Right lobe of liver (tissue), 6 donors: ENCODE measurements at regions not wholly inside any gene's neighbourhood (a gene's known extent, or its start where the extent isn't known, plus 50 kb on each side); places are given as distances from the start of the nearest gene placed in this dataset.
A peak's percentile ranks its signal among the peaks of the same experiment; 100 is the strongest.

ENCODE experiments used
- ATAC-seq, 4 donors: fragments of 200-7000 bp; cut with Tn5 transposase; one replicate each; pipeline ENCODE4 v1.9.1; 2020; ENCODE audit warnings: mild to moderate bottlenecking in 4 of 4, moderate library complexity in 4 of 4
- DNase-seq, 3 donors: peaks; one replicate each; pipeline ENCODE4 v3.0.0-alpha.2; 2020
- H3K27ac ChIP-seq, 3 donors: fragments of 200-600 bp; one replicate each; pipeline ENCODE4 v1.8.0; 2022
- H3K27me3 ChIP-seq, 2 donors: fragments of 200-600 bp; one replicate each; pipeline ENCODE4 v1.8.0; 2022
- H3K36me3 ChIP-seq, 4 donors: fragments of 200-600 bp; sonication (generic) in 1 of 4; one replicate each; pipeline versions ENCODE4 v1.5.1 to v1.8.0; 2017 to 2022; ENCODE audit warnings: control low read depth in 1 of 4
- H3K4me1 ChIP-seq, 4 donors: fragments of 200-600 bp; sonication (generic) in 1 of 4; one replicate each; pipeline versions ENCODE4 v1.5.1 to v1.8.0; 2017 to 2022; ENCODE audit warnings: control low read depth in 1 of 4
- H3K4me3 ChIP-seq, 3 donors: fragments of 200-600 bp; one replicate each; pipeline ENCODE4 v1.8.0; 2022
- H3K9me3 ChIP-seq, 4 donors: fragments of 200-600 bp; sonication (generic) in 1 of 4; one replicate each; pipeline versions ENCODE4 v1.5.1 to v1.8.0; 2017 to 2022; ENCODE audit warnings: control low read depth in 1 of 4
- CTCF ChIP-seq, 4 donors: fragments of 200-600 bp in 3 of 4; fragments of 450-650 bp in 1 of 4; IDR thresholded peaks; one replicate each; pipeline versions ENCODE4 v1.5.1 to v1.8.0; 2016 to 2022; ENCODE audit warnings: antibody characterized with exemption in 4 of 4, mild to moderate bottlenecking in 2 of 4
- POLR2A ChIP-seq: fragments of 450-650 bp; IDR thresholded peaks from one replicate; pipeline ENCODE4 v1.6.1; 2017; ENCODE audit warnings: antibody characterized with exemption, mild to moderate bottlenecking
- WGBS: methylation state at CpG from one replicate; pipeline ENCODE4 v1.1.6; 2018; ENCODE audit warnings: low coverage, low lambda C conversion rate; ENCODE audit not compliant: insufficient coverage; ENCODE audit errors: missing lambda C conversion rate; 5-methylcytosine and 5-hydroxymethylcytosine counted together
- intact Hi-C, 2 donors: fragments of 100-400 bp; cut with DNase I; formaldehyde crosslinking; loops; one replicate each; pipeline versions ENCODE4 v1.11.2 to v1.14.1; 2022
- donor health status: DM: no; HTN: yes; CAD: no.
- donor health status: DM: no; HTN: no; CAD: no.
- donor health status: DM: no; HTN: no; CAD: no.
- donor health status: DM: no; HTN: yes; CAD: no.
- donor health status: DM: no; HTN: yes; CAD: no.

GRCh38 chr17:77374170-77374936 lies 233.6 kb downstream of the SEC14L1 start:
- ATAC-seq, result peak; percentile 49 to 75 (median 62)

GRCh38 chr17:77375108-77375916 lies 234.5 kb downstream of the SEC14L1 start:
- Histone ChIP-seq H3K9me3 (no peaks in the 10 kb centered on the region), H3K27ac (no peak overlapping the region), H3K4me3 (no peak overlapping the region), H3K36me3 (no peaks in the 10 kb centered on the region), H3K27me3 (no peaks in the 10 kb centered on the region), H3K4me1 (peaks cover 0 to 72% (median 28%) of the 10 kb centered on the region in 4 donors)
- intact Hi-C loops, result no loop called here
- WGBS, result 87% methylated on average over 9 of the region's 19 CpGs
- TF ChIP-seq CTCF (IDR thresholded peaks at IDR 0.05) (no peak), POLR2A (no peak)
- DNase-seq, result peak in 1 of 3 donors; percentile 45
- ATAC-seq, result no peak

More at GRCh38 chr17:77374170-77374936, 233.6 kb downstream of the SEC14L1 start:
- H3K36me3 ChIP-seq, result no peaks in the 10 kb centered on the region
- peaks cover 0 to 71% (median 28%) of the 10 kb centered on the region in 4 donors for H3K4me1 ChIP-seq
- H3K27ac ChIP-seq, result peak overlapping the region; percentile 83 to 94 (median 84)
- peak; percentile 80 to 88 (median 86) for DNase-seq
- H3K4me3 ChIP-seq, result peak overlapping the region; percentile 64 to 66 (median 65)
- TF ChIP-seq CTCF (IDR thresholded peaks at IDR 0.05) (peak in 3 of 4 donors; percentile 9 to 23 (median 15)), POLR2A (peak; percentile 58)
- no peaks in the 10 kb centered on the region for H3K9me3 ChIP-seq
- H3K27me3 ChIP-seq, result no peaks in the 10 kb centered on the region
- intact Hi-C loops, result no loop called here
- 40% methylated on average over 2 of the region's 34 CpGs for WGBS

- no peaks in the 10 kb centered on the region for H3K36me3 ChIP-seq
- WGBS, result 57% methylated on average over 3 of the region's 20 CpGs
- intact Hi-C loops, result no loop called here
- H3K4me1 ChIP-seq, result peaks cover 0 to 76% (median 30%) of the 10 kb centered on the region in 4 donors
- no peaks in the 10 kb centered on the region for H3K27me3 ChIP-seq
- no peak for ATAC-seq
- DNase-seq, result no peak
- TF ChIP-seq CTCF (IDR thresholded peaks at IDR 0.05) (no peak), POLR2A (no peak)
- no peaks in the 10 kb centered on the region for H3K9me3 ChIP-seq
- no peak overlapping the region for H3K4me3 ChIP-seq
- H3K27ac ChIP-seq, result peak overlapping the region in 2 of 3 donors; percentile 62 to 66
These were observed 235.3 kb downstream of the SEC14L1 start for GRCh38 chr17:77375917-77376651.
